ENCODE measurements at regions not wholly inside any gene's neighbourhood (a gene's known extent, or its start where the extent isn't known, plus 50 kb on each side); places are given as distances from the start of the nearest gene placed in this dataset.

DNA sequence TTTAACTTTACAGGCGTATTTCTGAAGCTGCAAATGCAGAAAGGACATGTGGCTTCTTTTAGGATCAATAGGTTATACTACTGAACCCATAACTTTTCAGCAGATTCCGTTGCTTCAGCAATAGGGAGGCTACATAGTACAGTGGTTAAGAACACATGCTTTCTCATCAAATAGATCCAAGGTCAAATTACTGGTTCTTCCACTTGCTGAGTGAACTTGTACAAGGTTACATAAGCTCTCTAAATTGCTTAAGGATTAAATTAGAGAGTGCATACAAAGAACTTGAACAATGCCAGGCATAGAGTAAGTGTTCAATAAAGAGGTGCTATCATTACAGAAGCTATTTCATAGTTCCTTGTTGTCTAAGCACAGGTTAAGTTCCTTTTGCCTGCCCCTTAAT, 129.6 kb downstream of the BARX2 start:
- no peak for TF ChIP-seq POLR2A (IDR thresholded peaks at IDR 0.05)
- no peak for TF ChIP-seq POLR2AphosphoS5 (IDR thresholded peaks at IDR 0.05)

Measured in sigmoid colon (tissue), 4 donors.